HG02610 (cell line): ENCODE measurements at regions not wholly inside any gene's neighbourhood (a gene's known extent, or its start where the extent isn't known, plus 50 kb on each side); places are given as distances from the start of the nearest gene placed in this dataset.

Source experiments
- ATAC-seq: cut with Tn5 transposase; IDR thresholded peaks from one replicate; pipeline ENCODE4 v1.9.1; 2021; ENCODE audit warnings: mild to moderate bottlenecking, moderate library complexity; ENCODE audit not compliant: unreplicated experiment

DNA sequence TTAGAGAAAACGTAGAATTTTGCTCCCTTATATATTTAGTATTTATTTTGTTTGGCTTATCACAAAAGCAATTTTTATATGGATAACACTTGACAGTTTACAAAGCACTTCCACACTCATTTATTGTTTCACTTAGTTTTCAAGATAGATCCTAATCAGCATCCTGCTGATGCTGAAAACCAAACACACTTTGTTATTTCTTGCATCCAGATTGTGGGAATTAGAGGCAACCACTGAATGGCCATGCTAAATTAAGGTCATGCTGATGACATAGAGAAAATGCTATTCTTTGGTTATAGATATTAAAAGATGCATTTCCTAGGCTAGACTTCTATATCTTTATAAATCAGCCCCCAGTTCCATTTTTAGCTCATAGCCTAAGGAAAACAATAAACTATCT, 474.1 kb upstream of the KCNMB2 start:
- ATAC-seq, result no peak

DNA sequence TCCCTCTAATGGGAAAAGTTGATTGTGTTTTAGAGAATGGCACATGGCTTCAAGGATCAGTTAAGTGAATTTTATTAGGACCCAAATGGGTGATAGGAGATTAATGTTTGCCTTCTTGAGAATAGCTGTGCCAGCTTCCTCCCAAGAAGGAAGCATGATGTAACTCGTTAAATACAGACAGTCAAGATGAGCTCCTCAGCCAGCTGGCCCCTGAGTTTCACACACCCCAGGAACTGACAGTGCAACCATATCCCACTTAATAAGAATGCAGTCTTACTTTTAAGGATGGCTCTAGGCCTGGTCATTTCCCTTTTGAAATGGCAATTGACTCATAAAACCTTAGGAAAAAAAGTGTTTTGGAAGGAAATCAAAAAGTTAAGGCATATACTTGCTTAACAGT, 472.8 kb upstream of the KCNMB2 start:
- ATAC-seq, result no peak

DNA sequence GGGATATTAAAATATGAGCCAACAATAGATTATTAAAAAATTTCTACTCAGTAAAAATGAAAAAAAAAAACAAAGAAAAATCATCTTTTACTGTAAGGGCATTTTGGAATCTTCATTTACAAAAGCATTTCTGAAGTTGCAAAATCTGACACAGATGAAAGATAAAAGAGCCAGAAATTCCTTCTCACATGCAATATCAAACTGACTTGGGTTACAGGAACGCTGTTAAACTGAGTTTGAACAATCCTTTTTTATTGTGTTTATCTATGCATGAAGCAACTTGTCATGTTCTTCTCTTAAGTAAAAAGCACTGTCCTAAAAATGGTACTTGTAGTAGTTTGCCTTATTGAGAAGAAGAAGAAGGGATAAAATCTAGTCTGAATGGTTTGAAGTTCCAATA, 468.5 kb upstream of the KCNMB2 start:
- ATAC-seq, result no peak

DNA sequence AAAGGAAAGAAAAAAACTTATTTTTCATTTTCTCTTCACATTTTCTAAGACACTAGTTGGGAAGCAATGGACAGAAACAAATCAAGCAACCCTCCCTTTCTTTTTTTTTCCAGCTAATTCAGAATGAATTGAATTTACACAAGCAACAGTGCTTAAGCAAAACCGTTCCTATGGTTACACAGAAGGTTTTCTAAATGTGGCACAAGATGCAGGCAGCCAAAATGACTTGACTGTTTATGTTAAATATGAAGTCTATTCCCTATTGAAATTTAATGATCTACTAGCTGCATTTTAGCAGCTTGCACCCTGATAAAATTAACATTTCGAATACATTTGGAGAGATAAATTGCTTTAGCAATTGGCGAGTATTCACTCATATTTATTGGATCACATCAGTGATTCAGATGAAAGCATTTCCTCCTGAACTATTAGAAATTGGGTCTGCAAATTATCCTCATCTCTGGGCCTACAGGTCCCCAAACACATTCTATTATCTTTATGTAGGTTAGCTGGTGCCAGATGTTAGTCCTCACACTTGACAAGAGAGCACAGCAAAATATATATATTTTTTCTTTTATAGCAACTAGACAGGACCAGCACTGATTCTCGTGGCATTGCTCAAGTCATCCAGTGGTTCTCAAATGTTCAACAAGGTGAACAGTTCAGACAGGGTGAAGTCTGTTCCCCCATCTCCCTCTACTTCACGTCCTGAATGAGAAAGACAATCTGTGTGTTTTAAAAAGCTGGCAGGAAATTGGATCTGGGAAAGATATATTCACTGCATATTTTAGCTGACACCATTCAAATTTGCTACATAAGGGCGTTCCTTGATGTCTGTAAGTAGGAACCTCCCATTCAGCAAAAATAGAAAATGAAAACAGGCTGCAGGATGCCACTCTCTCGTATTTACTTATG, 463.6 kb upstream of the KCNMB2 start:
- ATAC-seq, result no peak

DNA sequence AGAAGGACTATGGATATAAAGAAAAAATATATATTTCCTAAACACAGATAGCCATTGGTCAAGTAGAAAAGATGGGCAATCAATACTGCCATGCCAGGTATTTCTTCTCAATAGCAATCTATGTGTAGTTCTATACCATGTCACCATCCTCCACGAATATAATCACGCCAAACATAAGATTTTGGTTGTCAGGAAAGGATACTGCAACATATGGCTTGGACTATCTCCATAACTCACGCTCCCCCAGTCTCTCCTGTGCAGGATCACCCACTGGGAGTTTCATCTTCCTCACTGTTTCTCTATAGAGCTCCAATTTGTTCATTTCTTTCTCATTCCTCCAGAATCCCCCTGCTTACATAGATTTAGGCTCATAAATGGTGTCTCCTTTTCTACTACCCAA, 462.9 kb upstream of the KCNMB2 start:
- ATAC-seq, result no peak

DNA sequence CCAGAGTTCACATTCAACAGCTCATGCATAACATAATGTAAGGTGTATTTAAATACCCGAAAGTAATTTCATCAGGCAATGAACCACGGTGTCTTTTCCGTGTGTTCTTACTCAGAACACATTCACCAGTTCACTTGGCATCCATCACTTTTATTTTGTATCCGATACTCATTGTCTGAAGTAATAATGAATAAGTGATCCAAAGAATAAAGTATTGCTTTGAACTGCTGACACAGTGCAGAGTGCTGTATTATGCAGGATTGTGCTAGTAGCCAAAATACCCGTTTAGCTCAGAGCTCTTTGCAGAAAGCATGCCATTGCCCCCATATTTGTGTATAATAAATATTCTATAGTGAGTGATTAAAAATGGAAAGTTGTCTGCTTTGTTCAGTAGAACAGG, 460.9 kb upstream of the KCNMB2 start:
- no peak for ATAC-seq

DNA sequence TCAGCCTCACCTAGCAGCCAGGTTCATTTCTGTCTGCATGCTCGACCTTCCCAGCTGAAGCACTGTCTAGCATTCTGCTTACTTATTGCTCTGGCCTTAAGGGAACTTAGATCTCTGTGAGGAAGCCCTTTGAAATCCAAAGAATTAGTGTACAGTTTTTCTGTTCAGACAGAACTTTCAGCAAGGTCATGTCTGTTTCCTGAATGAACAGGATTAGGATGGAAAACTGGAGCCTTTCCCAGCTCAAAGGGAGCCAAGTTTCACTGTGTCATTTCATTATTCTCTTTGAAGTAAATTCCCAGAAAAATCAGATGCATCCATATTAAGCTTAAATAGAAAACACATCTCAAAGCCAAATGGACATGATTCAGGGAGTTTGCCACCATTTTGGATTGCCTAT, 457.3 kb upstream of the KCNMB2 start:
- ATAC-seq, result no peak

DNA sequence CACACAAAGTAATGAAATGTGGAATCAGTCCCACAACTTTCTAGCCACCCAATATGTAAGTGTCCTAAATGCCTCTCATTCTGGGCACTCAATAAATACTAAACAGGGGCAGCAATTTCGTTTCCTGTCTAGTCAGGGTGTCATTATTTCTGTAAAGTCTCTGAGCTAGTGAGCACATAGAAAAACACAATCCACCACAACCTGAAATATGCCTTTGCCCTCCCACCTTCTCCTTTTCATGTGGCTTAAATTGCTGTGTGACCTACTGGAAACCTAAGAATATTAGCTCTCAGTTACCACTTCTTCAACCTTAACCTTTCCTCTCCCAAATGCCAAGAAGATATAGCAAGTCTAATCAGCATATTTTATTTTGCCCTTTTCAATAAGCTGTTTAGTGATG, 456.3 kb upstream of the KCNMB2 start:
- ATAC-seq, result no peak

DNA sequence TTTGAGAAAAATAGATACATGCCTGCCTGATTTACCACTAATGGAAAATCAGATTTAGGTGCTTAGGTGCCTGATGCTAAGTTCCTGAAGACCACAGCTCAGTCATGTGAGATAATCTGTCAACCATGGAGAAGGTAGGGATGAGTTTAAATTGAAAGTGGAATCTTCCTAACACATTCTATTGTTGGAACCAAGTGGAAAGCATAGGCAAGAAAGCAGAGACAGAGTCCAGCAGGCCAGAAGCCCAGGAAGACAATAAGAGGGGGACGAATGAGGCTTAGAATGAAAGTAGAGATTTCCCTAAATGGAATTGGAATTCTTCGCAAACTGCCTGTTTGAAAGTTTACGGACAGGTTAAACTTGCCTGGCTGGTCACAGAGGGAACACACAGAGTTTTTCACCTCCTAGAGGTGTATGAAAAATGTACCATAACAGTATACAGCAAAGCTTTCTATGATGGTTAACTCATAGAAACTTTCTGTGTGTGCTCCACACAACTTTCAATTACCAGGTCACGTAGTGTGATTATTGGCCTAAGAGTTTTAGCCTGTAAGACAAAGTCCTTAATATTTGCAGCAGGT, 453.8 kb upstream of the KCNMB2 start:
- ATAC-seq, result no peak

DNA sequence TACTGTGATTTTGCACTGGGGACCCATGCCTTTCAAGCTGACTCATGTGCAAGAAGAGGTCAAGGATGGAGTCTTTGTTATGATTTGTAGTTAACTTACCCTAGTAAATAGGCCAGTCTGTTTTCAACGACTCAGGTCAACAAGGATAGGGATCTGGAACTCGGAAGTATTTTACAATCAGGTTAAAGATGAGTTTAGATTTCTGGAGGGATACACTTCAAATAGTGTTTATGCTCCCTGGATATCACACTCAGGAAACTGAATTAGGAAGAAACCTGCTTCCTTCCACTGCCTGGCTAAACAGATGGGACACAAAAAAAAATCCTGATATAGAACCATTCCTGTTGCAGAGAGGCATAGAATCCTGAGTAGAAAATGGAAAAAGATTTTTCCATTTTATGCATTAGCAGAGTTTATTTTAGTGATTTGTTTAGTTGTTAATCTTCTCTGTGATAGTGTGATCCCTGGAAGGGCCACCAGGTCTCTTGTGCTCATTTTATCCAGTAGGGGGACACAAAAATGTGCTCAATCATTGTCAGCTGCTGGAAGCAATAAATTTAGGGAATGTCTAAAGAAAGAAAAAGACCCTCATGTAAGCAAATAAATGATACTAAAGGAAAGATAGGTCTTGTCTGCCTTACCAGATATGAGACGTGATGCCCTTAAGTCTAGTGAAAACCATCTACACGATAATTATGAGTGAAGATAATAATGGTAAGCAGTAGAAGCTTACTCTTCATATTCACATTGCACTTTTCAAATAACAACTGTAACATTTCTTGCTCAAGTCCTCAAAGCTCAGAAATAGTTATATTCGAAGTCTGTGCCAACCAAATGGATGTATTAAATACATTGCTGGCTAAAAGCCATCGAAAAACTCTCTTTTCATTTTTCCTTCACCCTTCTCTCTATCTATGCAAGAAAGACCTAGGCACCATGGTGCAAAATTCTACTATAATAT, 452.1 kb upstream of the KCNMB2 start:
- ATAC-seq, result no peak

DNA sequence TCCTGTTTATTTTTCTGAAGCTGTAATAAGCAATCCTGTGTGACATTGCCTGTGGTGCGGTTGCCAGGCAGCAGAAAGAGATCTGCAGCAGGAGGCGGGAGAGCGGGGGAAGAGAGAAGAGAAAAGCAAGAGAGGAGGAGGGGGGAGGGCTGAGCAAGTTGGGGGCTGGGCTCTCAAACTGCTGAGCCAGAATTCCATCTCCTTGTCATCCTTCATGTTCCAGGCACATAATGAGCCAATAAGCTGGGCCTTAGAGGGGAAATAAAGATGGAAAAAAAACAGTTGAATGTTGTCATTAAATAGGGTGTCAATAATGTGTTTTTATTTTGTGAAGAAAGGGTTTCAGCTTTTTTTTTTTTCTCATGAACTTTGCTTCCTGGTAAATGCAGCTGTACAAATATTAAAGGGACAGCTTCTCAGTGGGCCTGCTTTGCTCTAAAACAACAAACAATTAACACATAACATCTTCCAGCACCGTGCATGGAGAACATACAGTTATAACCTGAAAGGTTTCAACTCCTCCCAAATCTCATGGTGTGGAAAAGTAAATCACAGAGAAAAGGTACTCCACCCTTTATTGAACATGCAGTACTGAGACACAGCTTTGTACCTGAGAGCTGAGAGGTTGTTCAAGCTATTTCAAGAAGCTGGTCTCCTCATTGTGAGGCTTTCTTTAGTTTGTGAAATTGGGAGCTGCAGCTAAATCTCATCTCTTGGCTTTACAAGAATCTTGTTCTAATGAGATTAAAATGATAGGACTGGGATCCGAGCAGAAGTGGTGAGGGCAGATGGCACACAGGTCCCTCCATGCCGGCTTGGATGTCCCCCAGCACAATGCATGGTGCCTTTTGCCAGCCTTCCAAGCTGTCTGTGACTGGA, 451.1 kb upstream of the KCNMB2 start:
- no peak for ATAC-seq

DNA sequence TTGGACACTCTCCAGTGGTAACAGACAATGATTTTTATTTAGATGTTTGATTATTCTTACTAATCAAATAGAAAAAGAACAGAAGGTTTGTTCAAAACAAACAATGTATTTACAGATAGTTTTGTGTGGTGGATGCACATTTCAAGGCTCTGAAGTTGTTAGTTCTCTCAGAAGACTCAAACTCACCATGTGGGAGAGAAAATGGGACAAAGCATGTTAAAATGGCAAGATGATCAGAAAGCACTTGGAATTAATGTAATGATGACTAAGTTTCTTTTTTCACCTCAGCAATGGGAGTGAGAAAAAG, 450.5 kb upstream of the KCNMB2 start:
- ATAC-seq, result no peak

DNA sequence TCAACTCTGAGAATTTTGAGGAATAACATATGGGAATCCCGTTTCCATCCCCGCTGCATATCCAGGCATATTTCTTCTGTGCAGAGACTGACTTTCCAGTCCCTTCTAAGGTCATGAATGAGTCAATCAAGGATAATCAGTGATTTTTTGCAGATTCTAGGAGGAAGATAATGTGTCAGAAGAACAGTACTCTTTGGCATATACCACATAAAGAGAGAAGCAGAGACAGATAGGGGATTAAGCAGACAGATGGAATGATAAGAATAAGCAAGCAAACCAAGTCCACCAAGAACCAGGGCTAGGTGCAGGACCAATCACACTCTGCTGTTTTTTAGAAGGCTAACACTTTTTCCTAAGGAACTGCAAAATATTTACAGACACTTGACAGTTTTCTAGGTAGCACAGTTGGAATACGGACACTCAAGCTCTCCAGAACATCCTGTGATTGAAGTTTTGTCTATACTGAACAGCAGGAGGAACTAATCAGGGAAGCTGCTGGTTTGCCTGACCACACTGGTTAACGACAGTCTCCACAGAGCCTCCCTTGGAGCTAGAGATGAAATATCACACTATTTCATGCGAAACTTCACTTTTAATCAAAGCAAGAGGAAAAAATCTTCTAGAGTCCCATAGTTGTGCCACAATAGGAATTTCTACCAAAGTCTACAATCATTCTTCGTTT, 450.0 kb upstream of the KCNMB2 start:
- ATAC-seq, result no peak

DNA sequence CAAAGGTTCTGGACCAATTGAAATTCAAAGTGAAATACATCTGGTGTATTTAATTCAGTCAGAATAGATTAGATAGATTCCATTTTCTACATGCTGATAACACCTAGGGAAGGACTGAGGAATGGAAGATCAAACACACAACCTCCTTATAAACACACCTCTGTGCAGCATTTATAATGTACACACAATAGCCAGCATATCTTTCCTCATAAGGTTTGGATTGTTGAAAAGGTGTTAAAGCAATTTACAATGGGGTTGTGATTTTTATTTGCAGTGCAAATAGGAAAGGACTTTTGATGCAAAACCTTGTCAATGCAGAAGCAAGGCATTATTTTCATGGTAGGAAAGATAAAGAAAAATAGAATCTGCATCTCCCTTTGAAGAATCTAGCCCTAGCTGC, 448.9 kb upstream of the KCNMB2 start:
- no peak for ATAC-seq

DNA sequence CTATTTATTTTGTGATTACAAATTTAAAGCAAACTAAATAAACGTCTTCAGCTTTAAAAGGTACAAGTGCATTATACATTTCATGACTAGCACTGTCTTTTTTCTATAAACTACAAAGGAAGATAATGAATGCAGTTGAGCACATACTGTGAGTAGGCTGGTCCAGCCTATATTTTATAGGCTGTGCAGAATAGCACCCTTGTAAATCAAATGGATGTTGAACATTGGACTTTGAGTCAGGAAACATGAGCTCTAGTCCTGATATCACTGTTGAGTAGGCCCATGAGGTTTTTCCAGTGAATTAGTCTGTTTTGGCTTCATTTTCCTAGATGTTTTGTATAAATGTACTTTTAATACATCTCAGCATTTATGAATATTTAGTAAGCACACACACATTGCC, 447.3 kb upstream of the KCNMB2 start:
- no peak for ATAC-seq

DNA sequence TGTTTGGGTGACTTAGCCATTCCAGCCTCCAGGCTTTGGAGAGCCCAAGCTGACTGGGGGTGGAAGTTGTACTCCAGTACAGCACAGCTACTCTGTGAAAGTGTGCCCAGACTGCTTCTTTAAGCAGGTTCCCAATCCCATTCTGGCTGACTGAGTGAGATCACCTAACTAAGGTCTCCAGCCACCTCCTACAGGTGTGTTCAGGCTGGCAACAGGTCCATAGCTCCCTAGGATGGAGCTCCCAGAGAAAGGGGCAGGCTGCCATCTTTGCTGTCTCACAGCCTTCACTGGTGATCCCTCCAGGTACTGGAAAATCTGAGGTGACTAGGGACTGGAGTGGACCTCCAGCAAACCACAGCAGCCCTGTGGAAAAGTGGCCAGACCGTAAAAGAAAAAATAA, 445.3 kb upstream of the KCNMB2 start:
- no peak for ATAC-seq

DNA sequence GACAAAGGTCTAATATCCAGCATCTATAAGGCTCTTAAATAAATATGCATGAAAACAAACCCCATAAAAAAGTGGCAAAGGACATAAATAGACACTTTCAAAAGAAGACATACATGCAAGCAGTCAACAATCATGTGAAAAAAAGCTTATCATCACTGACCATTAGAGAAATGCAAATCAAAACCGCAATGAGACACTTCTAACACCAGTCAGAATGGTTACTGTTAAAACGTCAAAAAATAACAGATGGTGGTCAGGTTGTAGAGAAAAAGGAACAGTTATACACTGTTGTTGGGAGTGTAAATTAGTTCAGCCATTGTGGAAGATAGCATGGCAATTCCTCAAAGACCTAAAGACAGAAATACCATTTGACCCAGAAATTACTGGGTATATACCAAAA, 440.7 kb upstream of the KCNMB2 start:
- ATAC-seq, result no peak

DNA sequence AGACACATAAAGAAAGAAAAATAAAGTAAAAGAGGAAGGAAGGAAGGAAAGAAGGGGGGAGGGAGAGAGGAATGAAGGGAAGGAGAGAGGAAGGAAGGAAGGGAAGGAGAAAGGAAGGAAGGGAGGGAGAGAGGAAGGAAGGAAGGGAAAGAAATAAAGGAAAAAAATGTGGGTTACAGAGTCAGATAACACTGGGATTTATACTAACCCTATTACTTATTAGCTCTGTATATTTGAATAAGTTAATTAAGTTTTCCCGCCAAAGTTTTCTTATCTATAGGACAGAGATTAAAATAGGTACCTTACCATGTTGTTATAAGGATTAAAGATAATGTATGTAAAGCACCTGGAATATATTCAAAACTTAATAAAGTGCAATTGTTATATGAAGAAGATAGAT, 439.3 kb upstream of the KCNMB2 start:
- ATAC-seq, result no peak

DNA sequence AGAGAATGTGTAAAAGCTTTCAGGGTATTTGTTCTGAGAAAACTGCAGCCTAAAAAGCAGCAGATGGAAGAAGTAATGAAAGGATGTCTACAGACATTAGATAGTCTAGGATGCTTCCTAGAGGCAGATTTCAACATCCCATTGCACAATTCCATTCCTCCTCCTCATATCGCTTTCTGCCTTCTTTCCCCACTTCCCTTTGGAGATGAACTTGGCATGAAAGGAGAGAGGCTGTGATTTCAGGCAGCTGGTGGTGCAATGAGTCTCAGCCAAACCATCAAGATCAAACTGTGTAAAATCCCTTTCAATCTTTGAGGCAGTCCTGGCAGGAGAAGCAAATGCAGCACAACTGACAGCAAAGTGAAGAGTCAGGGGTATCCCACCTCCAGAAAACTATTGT, 438.7 kb upstream of the KCNMB2 start:
- no peak for ATAC-seq

DNA sequence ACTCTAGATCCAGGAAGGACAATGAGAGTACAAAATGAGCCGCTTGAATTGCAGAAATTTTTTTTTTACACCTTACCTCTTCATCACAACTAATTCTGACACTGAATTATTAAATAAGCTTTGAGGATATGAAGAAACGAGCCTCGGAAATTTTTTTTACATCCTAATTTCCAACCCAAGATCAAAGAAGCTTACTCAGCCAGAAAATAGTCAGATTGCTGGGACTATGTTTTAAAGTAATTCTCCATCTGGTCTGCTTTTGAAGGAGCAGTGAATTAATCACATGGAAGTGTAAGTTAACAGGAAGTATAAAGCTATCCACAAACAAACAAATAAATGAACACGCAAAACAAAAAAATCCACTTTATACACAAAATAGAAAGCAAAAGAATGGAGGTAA, 437.0 kb upstream of the KCNMB2 start:
- ATAC-seq, result no peak
